Uterus (tissue), 2 donors: ENCODE measurements at regions not wholly inside any gene's neighbourhood (a gene's known extent, or its start where the extent isn't known, plus 50 kb on each side); places are given as distances from the start of the nearest gene placed in this dataset.

Source experiments
- CTCF ChIP-seq, 4 experiments: fragments of 200-600 bp in 2 of 4; fragments of 450-650 bp in 2 of 4; sonication (generic) in 2 of 4; IDR thresholded peaks; one replicate each; pipeline ENCODE4 v1.5.1; 2016 to 2019; ENCODE audit warnings: antibody characterized with exemption in 4 of 4, mild to moderate bottlenecking in 2 of 4, moderate library complexity in 1 of 4
- POLR2A ChIP-seq, 2 donors: fragments of 450-650 bp; IDR thresholded peaks; one replicate each; pipeline ENCODE4 v1.6.1; 2016; ENCODE audit warnings: antibody characterized with exemption in 2 of 2, mild to moderate bottlenecking in 1 of 2, moderate library complexity in 1 of 2

- TF ChIP-seq CTCF (IDR thresholded peaks at IDR 0.05) (no peak), POLR2A (IDR thresholded peaks at IDR 0.05) (no peak)
These were observed 88.0 kb upstream of the PFKP start for GRCh38 chr10:2979306-2979705.
